Epithelial cell of proximal tubule (primary cell): ENCODE measurements at regions not wholly inside any gene's neighbourhood (a gene's known extent, or its start where the extent isn't known, plus 50 kb on each side); places are given as distances from the start of the nearest gene placed in this dataset.

Source experiments
- DNase-seq: peaks from one replicate; pipeline ENCODE4 v3.0.0-alpha.2; 2011; ENCODE audit warnings: low read depth
- H3K4me3 ChIP-seq: 2 replicates; pipeline ENCODE4 v1.5.1; 2011; ENCODE audit warnings: low read depth, mild to moderate bottlenecking, low read length
- CTCF ChIP-seq: conservative IDR thresholded peaks from 2 replicates; pipeline ENCODE4 v1.5.1; 2012; ENCODE audit warnings: low read depth, mild to moderate bottlenecking, low read length

GRCh38 chrX:124462931-124463330 lies 116.6 kb downstream of the SH2D1A start:
- no peak overlapping the region for H3K4me3 ChIP-seq
- no peak for DNase-seq
- TF ChIP-seq CTCF = no peak

- H3K4me3 ChIP-seq = no peak overlapping the region
- DNase-seq = no peak
- TF ChIP-seq CTCF = no peak
Measured at GRCh38 chrX:124467202-124467601, 120.8 kb downstream of the SH2D1A start.

GRCh38 chrX:124475358-124475757 lies 129.0 kb downstream of the SH2D1A start:
- TF ChIP-seq CTCF = no peak
- DNase-seq = no peak
- no peak overlapping the region for H3K4me3 ChIP-seq

GRCh38 chrX:124476562-124476961 lies 130.2 kb downstream of the SH2D1A start:
- DNase-seq = no peak
- no peak for TF ChIP-seq CTCF
- no peak overlapping the region for H3K4me3 ChIP-seq

- no peak for TF ChIP-seq CTCF
- DNase-seq = no peak
- H3K4me3 ChIP-seq = no peak overlapping the region
Measured at GRCh38 chrX:124478046-124478445, 131.7 kb downstream of the SH2D1A start.

GRCh38 chrX:124488412-124489161 lies 142.2 kb downstream of the SH2D1A start:
- TF ChIP-seq CTCF = no peak
- no peak overlapping the region for H3K4me3 ChIP-seq

GRCh38 chrX:124493984-124494383 lies 147.6 kb downstream of the SH2D1A start:
- no peak for DNase-seq
- TF ChIP-seq CTCF = no peak
- no peak overlapping the region for H3K4me3 ChIP-seq

More at GRCh38 chrX:124488412-124489161, 142.2 kb downstream of the SH2D1A start:
- DNase-seq = no peak
